Sigmoid colon (tissue), 4 donors: ENCODE measurements at regions not wholly inside any gene's neighbourhood (a gene's known extent, or its start where the extent isn't known, plus 50 kb on each side); places are given as distances from the start of the nearest gene placed in this dataset.

Experiments used
- CTCF ChIP-seq, 4 experiments: fragments of 450-650 bp in 3 of 4; fragments of 200-600 bp in 1 of 4; IDR thresholded peaks; one replicate each; pipeline ENCODE4 v1.5.1; 2016 to 2019; ENCODE audit warnings: antibody characterized with exemption in 4 of 4, mild to moderate bottlenecking in 3 of 4, moderate library complexity in 2 of 4
- EP300 ChIP-seq, 4 donors: sonication (generic); formaldehyde crosslinking; IDR thresholded peaks; one replicate each; pipeline ENCODE4 v1.6.1; 2017; ENCODE audit warnings: antibody characterized with exemption in 4 of 4
- POLR2A ChIP-seq, 2 donors: fragments of 450-650 bp; IDR thresholded peaks; one replicate each; pipeline ENCODE4 v1.6.1; 2016; ENCODE audit warnings: antibody characterized with exemption in 2 of 2, mild to moderate bottlenecking in 2 of 2, moderate library complexity in 2 of 2
- POLR2AphosphoS5 ChIP-seq, 4 donors: sonication (generic); formaldehyde crosslinking; IDR thresholded peaks; one replicate each; pipeline ENCODE4 v1.6.1; 2017; ENCODE audit warnings: antibody characterized with exemption in 4 of 4

- TF ChIP-seq CTCF (IDR thresholded peaks at IDR 0.05) (no peak), EP300 (IDR thresholded peaks at IDR 0.05) (no peak), POLR2A (IDR thresholded peaks at IDR 0.05) (no peak), POLR2AphosphoS5 (IDR thresholded peaks at IDR 0.05) (no peak)
Measured at GRCh38 chr2:9113916-9114315, 92.7 kb upstream of the ASAP2 start.
